ENCODE measurements at regions not wholly inside any gene's neighbourhood (a gene's known extent, or its start where the extent isn't known, plus 50 kb on each side); places are given as distances from the start of the nearest gene placed in this dataset.

- no peaks in the 10 kb centered on the region for H3K36me3 ChIP-seq (replicated peaks in 1 of 2; ENCODE audit: control insufficient read depth in 1 of 2, insufficient read depth in 2 of 2, low read length in 2 of 2)
- TF ChIP-seq CTCF (IDR thresholded peaks at IDR 0.05) = no peak
- H3K27ac Mint-ChIP-seq = no peak overlapping the region
- H3K79me2 ChIP-seq (ENCODE audit: insufficient read depth, low read length) = no peaks in the 10 kb centered on the region
- H3K4me3 ChIP-seq (replicated peaks in 1 of 3; ENCODE audit: low read depth in 2 of 3, low read length in 3 of 3) = no peak overlapping the region
- no peaks in the 10 kb centered on the region for H3K4me1 ChIP-seq (ENCODE audit: control insufficient read depth in 1 of 2, insufficient read depth in 2 of 2, low read length in 2 of 2)
- H3K27me3 ChIP-seq (ENCODE audit: control insufficient read depth in 2 of 2, insufficient read depth in 2 of 2, low read length in 2 of 2) = no peaks in the 10 kb centered on the region
- no peak overlapping the region for H3K4me3 Mint-ChIP-seq
- H3K4me1 Mint-ChIP-seq = no peaks in the 10 kb centered on the region
- no peak overlapping the region for H3K4me2 ChIP-seq (replicated peaks; ENCODE audit: extremely low read depth, low read length, poor library complexity, severe bottlenecking)
- no peak overlapping the region for H3K27ac ChIP-seq (ENCODE audit: low read depth in 1 of 2, low read length in 2 of 2)
- H3K9me3 ChIP-seq (replicated peaks in 1 of 2; ENCODE audit: control insufficient read depth in 1 of 2, insufficient read depth in 1 of 2, low read length in 2 of 2) = peaks cover 0 to 6% of the 10 kb centered on the region in 2 donors
- H2AFZ ChIP-seq (ENCODE audit: insufficient read depth, low read depth, low read length, poor library complexity, severe bottlenecking) = no peak overlapping the region
- no CpG with 5 or more reads among the region's 1 CpG for WGBS (ENCODE audit: insufficient coverage)
- no peaks in the 10 kb centered on the region for H3K36me3 Mint-ChIP-seq
- no peak overlapping the region for H3K9ac ChIP-seq (ENCODE audit: insufficient read depth, low read length, poor library complexity, severe bottlenecking)
- intact Hi-C loops (cut with micrococcal nuclease) = no loop called here
- H4K20me1 ChIP-seq (ENCODE audit: insufficient read depth, low read length) = no peaks in the 10 kb centered on the region
- H3K9me3 Mint-ChIP-seq = peaks cover 0 to 6% (median 2%) of the 10 kb centered on the region in 7 donors
- peaks cover 0 to 1% (median 0%) of the 10 kb centered on the region in 3 donors for H3K27me3 Mint-ChIP-seq (ENCODE audit: low read depth in 3 of 3)
- no peak for DNase-seq
These were observed 488.3 kb downstream of the CDH2 start for GRCh38 chr18:27688581-27688980.

GRCh38 chr18:27687351-27687979 lies 489.5 kb downstream of the CDH2 start:
- no peak overlapping the region for H3K27ac ChIP-seq (ENCODE audit: low read depth in 1 of 2, low read length in 2 of 2)
- no peaks in the 10 kb centered on the region for H4K20me1 ChIP-seq (ENCODE audit: insufficient read depth, low read length)
- H3K4me2 ChIP-seq (replicated peaks; ENCODE audit: extremely low read depth, low read length, poor library complexity, severe bottlenecking) = no peak overlapping the region
- intact Hi-C loops (cut with micrococcal nuclease) = no loop called here
- Mint-ChIP-seq H3K4me1 (no peaks in the 10 kb centered on the region), H3K27ac (no peak overlapping the region), H3K36me3 (no peaks in the 10 kb centered on the region), H3K9me3 (peaks cover 0 to 6% (median 0%) of the 10 kb centered on the region in 7 donors), H3K4me3 (no peak overlapping the region), H3K27me3 (ENCODE audit: low read depth in 3 of 3) (peaks cover 0 to 1% (median 0%) of the 10 kb centered on the region in 3 donors)
- no peak overlapping the region for H2AFZ ChIP-seq (ENCODE audit: insufficient read depth, low read depth, low read length, poor library complexity, severe bottlenecking)
- TF ChIP-seq CTCF (IDR thresholded peaks at IDR 0.05) = no peak
- no peak for DNase-seq
- no peak overlapping the region for H3K4me3 ChIP-seq (replicated peaks in 1 of 3; ENCODE audit: low read depth in 2 of 3, low read length in 3 of 3)
- H3K27me3 ChIP-seq (ENCODE audit: control insufficient read depth in 2 of 2, insufficient read depth in 2 of 2, low read length in 2 of 2) = no peaks in the 10 kb centered on the region
- peaks cover 0 to 6% of the 10 kb centered on the region in 2 donors for H3K9me3 ChIP-seq (replicated peaks in 1 of 2; ENCODE audit: control insufficient read depth in 1 of 2, insufficient read depth in 1 of 2, low read length in 2 of 2)
- H3K36me3 ChIP-seq (replicated peaks in 1 of 2; ENCODE audit: control insufficient read depth in 1 of 2, insufficient read depth in 2 of 2, low read length in 2 of 2) = no peaks in the 10 kb centered on the region
- H3K9ac ChIP-seq (ENCODE audit: insufficient read depth, low read length, poor library complexity, severe bottlenecking) = no peak overlapping the region
- H3K4me1 ChIP-seq (ENCODE audit: control insufficient read depth in 1 of 2, insufficient read depth in 2 of 2, low read length in 2 of 2) = no peaks in the 10 kb centered on the region
- H3K79me2 ChIP-seq (ENCODE audit: insufficient read depth, low read length) = no peaks in the 10 kb centered on the region
